ENCODE measurements at regions not wholly inside any gene's neighbourhood (a gene's known extent, or its start where the extent isn't known, plus 50 kb on each side); places are given as distances from the start of the nearest gene placed in this dataset.
"Not testable (repeated sequence)": the region's sequence is repeated elsewhere in the genome, so short reads cannot be mapped to it uniquely, and the experiment has no call there.

DNA sequence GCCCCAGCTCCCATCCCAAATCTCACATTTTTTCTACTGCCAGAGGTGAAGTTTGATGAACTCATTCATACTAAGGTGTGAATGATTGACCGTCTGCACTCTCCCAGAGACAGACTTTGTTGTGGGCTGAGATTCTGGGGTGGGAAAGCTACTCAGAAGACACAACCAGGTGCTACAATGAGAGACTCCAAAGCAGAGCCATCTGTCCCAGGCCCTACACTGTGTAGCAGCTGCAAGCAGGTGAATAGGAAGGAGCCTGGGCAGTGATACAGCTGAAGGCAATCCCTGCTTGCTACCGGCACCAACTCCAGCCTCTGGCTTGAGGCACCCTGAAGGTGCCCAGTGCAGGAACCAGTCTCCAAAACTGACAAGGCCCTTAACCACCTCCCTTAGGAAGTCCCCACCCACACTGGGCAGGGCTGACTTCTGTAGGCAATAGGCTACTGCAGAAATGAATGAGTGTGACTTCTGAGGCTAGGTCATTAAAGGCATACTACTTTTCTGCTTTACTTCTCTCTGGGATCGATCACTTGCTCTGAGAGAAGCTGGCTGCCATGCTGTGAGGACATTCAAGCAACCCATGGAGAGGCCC lies 79.7 kb upstream of the RUNX3 start:
- no peak for DNase-seq (ENCODE audit: low read depth, low spot score)
- H3K4me3 ChIP-seq = no peak overlapping the region
- TF ChIP-seq EZH2 (IDR thresholded peaks at IDR 0.05) (no peak), POLR2AphosphoS5 (IDR thresholded peaks at IDR 0.05; ENCODE audit: borderline replicate concordance, low read depth, low read length) (no peak), FOXP2 (optimal IDR thresholded peaks at IDR 0.05; ENCODE audit: control extremely low read depth, extremely low read length, insufficient read depth) (no peak)

DNA sequence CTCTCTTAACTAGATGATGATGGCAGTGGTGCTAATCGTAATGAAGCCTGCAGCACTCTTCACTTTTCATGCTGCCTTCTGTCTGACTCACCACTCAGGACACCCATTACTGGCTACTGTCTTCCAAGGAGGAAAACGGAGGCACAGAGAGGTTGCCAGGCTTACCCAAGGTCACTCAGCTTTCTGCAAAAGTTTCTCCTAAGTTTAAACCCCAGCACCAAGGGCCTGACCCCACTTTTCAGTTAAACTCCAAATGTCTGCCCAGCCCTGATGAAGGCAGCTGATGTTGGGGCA lies 78.1 kb upstream of the RUNX3 start:
- no peaks in the 10 kb centered on the region for H3K36me3 ChIP-seq (ENCODE audit: insufficient read depth, low read length)
- no peak overlapping the region for H3K4me3 ChIP-seq
- TF ChIP-seq EZH2 (IDR thresholded peaks at IDR 0.05) (no peak), POLR2AphosphoS5 (IDR thresholded peaks at IDR 0.05; ENCODE audit: borderline replicate concordance, low read depth, low read length) (no peak), FOXP2 (optimal IDR thresholded peaks at IDR 0.05; ENCODE audit: control extremely low read depth, extremely low read length, insufficient read depth) (no peak)
- DNase-seq (ENCODE audit: low read depth, low spot score) = no peak
- no peaks in the 10 kb centered on the region for H3K9me3 ChIP-seq (ENCODE audit: low read depth, low read length)
- H3K27ac ChIP-seq = no peak overlapping the region
- H3K9ac ChIP-seq (ENCODE audit: insufficient read length) = no peak overlapping the region

More for the DNA sequence above, 79.7 kb upstream of the RUNX3 start:
- no peak overlapping the region for H3K27ac ChIP-seq
- H3K9ac ChIP-seq (ENCODE audit: insufficient read length) = no peak overlapping the region
- H3K9me3 ChIP-seq (ENCODE audit: low read depth, low read length) = no peaks in the 10 kb centered on the region
- H3K36me3 ChIP-seq (ENCODE audit: insufficient read depth, low read length) = no peaks in the 10 kb centered on the region

DNA sequence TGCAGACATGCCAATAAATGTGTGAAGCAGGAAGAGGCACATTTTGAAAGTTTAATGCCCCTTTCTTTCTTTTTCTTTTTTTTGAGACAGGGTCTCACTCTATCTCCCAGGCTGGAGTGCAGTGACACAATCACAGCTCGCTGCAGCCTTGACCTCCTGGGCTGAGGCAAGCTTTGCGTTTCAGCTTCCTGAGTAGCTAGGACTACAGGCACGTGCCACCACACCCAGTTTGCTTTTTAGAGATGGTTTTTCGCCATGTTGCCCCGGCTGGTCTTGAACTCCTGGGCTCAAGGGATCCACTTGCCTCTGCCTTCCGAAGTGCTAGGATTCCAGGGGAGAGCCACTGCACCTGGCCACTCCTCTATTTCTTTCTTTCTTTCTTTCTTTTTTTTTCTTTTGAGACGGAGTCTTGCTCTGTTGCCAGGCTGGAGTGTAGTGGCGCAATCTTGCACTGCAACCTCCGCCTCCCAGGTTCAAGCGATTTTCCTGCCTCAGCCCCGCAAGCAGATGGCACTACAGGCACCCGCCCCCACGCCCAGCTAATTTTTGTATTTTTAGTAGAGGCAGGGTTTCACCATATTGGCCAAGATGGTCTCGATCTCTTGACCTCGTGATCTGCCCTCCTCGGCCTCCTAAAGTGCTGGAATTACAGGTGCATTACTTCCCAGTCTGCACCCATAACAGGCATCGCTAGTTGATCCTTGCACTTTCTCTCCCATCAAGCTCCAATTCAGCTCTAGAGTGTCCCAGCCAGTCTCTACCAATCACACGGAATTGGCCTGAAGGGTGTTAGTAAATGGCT lies 77.5 kb upstream of the RUNX3 start:
- H3K36me3 ChIP-seq (ENCODE audit: insufficient read depth, low read length); DNase-seq (ENCODE audit: low read depth, low spot score); H3K9ac ChIP-seq (ENCODE audit: insufficient read length); H3K4me3 ChIP-seq; H3K9me3 ChIP-seq (ENCODE audit: low read depth, low read length); H3K27ac ChIP-seq: not testable (repeated sequence)

DNA sequence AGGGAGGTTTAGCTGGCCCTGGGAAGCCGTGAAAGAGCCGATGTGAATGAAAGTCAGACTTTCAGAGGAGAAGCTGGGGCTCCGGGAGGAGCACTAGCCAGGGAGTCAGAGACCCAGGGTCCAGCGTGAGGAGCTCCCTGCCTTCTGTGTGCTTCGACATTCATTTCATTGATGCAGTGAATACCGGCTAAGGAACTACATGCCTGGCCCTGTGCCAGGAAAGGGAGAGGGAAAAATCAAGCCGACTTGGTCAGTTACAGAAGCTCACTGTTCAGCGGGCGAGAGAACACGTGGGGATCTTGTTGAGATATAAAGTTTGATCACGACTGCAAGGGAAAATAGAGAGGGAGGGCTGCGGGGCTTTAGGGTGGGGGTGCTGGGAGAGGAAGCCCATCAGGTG lies 76.7 kb upstream of the RUNX3 start:
- no peak for DNase-seq (ENCODE audit: low read depth, low spot score)
- no peak for TF ChIP-seq POLR2AphosphoS5 (IDR thresholded peaks at IDR 0.05; ENCODE audit: borderline replicate concordance, low read depth, low read length)
- TF ChIP-seq EZH2 (IDR thresholded peaks at IDR 0.05) = no peak
- TF ChIP-seq FOXP2 (optimal IDR thresholded peaks at IDR 0.05; ENCODE audit: control extremely low read depth, extremely low read length, insufficient read depth) = no peak
- Histone ChIP-seq H3K36me3 (ENCODE audit: insufficient read depth, low read length) (no peaks in the 10 kb centered on the region), H3K4me3 (no peak overlapping the region), H3K27ac (no peak overlapping the region), H3K9ac (ENCODE audit: insufficient read length) (no peak overlapping the region), H3K9me3 (ENCODE audit: low read depth, low read length) (no peaks in the 10 kb centered on the region)

DNA sequence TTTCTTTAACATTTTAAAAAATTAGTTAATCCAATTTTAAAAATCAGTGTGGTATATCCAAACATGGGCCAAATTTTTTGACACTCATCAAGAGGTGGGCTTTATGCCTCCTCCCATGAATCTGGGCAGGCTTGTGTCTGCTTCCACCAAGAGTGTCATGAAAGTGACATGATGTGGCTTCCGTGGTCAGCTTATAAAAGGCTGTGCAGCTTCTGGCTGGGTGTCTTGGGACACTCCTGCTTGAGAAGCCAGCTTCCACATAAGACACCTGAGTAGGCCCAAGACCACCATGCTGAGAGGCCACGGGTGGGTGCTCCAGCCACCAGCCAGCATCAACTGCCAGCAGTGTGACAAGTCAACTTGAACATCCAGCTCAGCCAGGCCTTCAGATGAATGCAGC lies 74.3 kb upstream of the RUNX3 start:
- TF ChIP-seq POLR2AphosphoS5 (IDR thresholded peaks at IDR 0.05; ENCODE audit: borderline replicate concordance, low read depth, low read length) = no peak
- TF ChIP-seq EZH2 (IDR thresholded peaks at IDR 0.05) = no peak
- TF ChIP-seq FOXP2 (optimal IDR thresholded peaks at IDR 0.05; ENCODE audit: control extremely low read depth, extremely low read length, insufficient read depth) = no peak
- Histone ChIP-seq H3K9me3 (ENCODE audit: low read depth, low read length) (no peaks in the 10 kb centered on the region), H3K9ac (ENCODE audit: insufficient read length) (no peak overlapping the region), H3K4me3 (no peak overlapping the region), H3K27ac (no peak overlapping the region), H3K36me3 (ENCODE audit: insufficient read depth, low read length) (no peaks in the 10 kb centered on the region)
- no peak for DNase-seq (ENCODE audit: low read depth, low spot score)

DNA sequence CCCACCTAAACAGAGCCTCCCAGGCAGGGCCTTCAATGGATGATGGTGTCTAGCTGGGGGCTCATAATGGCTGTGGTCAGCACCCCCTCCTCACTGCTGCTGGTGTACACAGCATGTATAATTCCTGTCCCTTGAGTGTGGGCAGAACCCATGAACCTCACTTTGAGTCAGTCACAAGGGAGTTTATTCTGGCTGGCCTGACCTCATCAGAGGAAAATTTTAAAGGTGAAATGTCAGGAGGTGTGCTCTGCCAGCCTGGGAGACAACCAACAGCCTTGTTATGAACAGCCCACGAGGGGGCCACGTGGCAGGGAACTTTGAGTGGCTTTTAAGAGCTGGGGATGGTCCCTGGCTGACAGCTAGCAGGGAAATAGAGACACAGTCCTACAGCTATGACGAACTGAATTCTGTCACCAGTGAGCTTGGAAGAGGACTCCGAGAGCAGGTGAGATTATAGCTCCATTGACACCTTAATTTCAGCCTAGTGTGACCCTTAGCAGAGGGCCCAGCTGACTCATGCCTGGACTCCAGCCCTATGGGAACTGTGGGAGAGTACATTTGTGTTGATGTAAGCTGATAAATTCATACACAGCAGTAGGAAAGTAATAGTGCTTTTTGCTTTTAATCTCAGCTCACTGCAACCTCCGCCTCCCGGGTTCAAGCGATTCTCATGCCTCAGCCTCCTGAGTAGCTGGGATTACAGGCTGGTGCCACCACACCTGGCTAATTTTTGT lies 73.5 kb upstream of the RUNX3 start:
- no peaks in the 10 kb centered on the region for H3K36me3 ChIP-seq (ENCODE audit: insufficient read depth, low read length)
- H3K9me3 ChIP-seq (ENCODE audit: low read depth, low read length) = no peaks in the 10 kb centered on the region
- no peak for DNase-seq (ENCODE audit: low read depth, low spot score)
- TF ChIP-seq FOXP2 (optimal IDR thresholded peaks at IDR 0.05; ENCODE audit: control extremely low read depth, extremely low read length, insufficient read depth) = no peak
- TF ChIP-seq EZH2 (IDR thresholded peaks at IDR 0.05) = no peak
- TF ChIP-seq POLR2AphosphoS5 (IDR thresholded peaks at IDR 0.05; ENCODE audit: borderline replicate concordance, low read depth, low read length) = no peak
- no peak overlapping the region for H3K4me3 ChIP-seq
- no peak overlapping the region for H3K27ac ChIP-seq
- H3K9ac ChIP-seq (ENCODE audit: insufficient read length) = no peak overlapping the region

DNA sequence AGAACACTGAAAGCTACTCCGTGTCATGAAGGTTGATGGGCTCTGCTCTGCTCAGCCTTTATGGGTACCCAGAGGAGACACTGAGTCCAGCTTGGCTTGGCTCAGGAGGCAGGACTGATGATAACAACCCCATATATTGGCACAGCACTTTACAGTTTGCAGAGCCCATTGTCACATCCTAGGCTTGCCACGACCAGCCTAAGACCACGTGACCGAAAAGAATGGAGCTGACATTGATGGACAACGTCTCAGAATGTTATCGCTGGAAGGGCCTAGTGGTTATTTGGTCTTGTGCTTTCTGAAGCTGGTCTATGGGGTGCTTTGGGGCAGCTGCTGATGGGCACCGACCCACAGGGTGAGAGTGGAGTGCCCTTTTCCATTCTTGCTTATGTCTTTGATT lies 72.9 kb upstream of the RUNX3 start:
- Histone ChIP-seq H3K36me3 (ENCODE audit: insufficient read depth, low read length) (no peaks in the 10 kb centered on the region), H3K27ac (no peak overlapping the region), H3K9me3 (ENCODE audit: low read depth, low read length) (no peaks in the 10 kb centered on the region), H3K9ac (ENCODE audit: insufficient read length) (no peak overlapping the region), H3K4me3 (no peak overlapping the region)
- no peak for TF ChIP-seq EZH2 (IDR thresholded peaks at IDR 0.05)
- TF ChIP-seq FOXP2 (optimal IDR thresholded peaks at IDR 0.05; ENCODE audit: control extremely low read depth, extremely low read length, insufficient read depth) = no peak
- TF ChIP-seq POLR2AphosphoS5 (IDR thresholded peaks at IDR 0.05; ENCODE audit: borderline replicate concordance, low read depth, low read length) = no peak
- no peak for DNase-seq (ENCODE audit: low read depth, low spot score)

DNA sequence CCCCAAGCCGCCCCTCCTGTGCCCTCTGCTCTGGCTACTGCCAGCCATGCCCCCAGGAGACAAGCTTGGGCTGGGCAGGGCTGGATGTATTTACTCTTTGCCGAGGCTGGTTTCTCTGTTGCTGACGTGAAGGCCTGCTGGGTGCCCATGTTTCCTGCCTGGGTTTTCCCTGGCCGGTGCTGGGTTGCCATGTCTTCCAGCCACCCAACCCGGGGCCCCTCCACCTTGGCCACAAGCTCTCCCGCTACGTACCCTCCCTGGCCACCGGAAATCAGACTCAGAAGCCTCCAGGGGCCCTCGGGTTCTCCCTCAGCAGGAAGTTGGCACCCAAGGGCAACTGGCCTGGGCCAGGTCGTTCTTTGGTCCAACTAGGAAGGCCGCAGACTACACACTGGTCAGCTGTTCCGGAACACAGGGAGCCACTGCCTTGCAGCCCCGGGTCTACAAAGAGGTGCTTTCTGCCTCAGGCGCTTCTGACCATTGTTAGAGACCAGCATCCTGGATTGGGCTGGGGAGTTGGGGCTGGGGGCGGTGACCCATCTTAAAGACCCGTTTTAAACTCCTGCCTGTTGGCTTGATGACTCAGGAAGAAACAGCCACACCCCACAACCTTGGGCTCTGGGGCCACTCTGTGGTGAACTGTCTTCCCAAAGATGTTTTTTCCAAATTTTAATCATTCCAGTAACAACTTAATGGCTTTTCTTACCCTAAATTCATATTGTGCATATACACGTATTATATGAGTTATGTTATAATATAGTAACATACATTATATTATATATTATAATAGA lies 71.2 kb upstream of the RUNX3 start:
- H3K9ac ChIP-seq (ENCODE audit: insufficient read length) = no peak overlapping the region
- H3K9me3 ChIP-seq (ENCODE audit: low read depth, low read length) = no peaks in the 10 kb centered on the region
- H3K27ac ChIP-seq = no peak overlapping the region
- DNase-seq (ENCODE audit: low read depth, low spot score) = no peak
- TF ChIP-seq POLR2AphosphoS5 (IDR thresholded peaks at IDR 0.05; ENCODE audit: borderline replicate concordance, low read depth, low read length) = no peak
- TF ChIP-seq EZH2 (IDR thresholded peaks at IDR 0.05) = no peak
- no peak for TF ChIP-seq FOXP2 (optimal IDR thresholded peaks at IDR 0.05; ENCODE audit: control extremely low read depth, extremely low read length, insufficient read depth)
- H3K36me3 ChIP-seq (ENCODE audit: insufficient read depth, low read length) = no peaks in the 10 kb centered on the region
- no peak overlapping the region for H3K4me3 ChIP-seq
